Endothelial cell of umbilical vein (primary cell): ENCODE measurements at regions not wholly inside any gene's neighbourhood (a gene's known extent, or its start where the extent isn't known, plus 50 kb on each side); places are given as distances from the start of the nearest gene placed in this dataset.

ENCODE experiments used
- BruUV-seq: library from RNA; stranded (reverse); fragments of 400-500 nt; replicated peaks from 2 replicates; lab custom pipeline; 2021; lab: Mats Ljungman, UMichigan
- CTCF ChIA-PET: fragments of 300-600, 350-600 bp; sonication (Branson Sonifier 250); formaldehyde crosslinking; loops from one replicate; lab custom pipeline; 2021; ENCODE audit warnings: antibody characterized with exemption, inconsistent platforms; lab: Charles Lee
- POLR2A ChIA-PET: fragments of 300-600, 350-600 bp; sonication (Branson Sonifier 250); formaldehyde crosslinking; loops from one replicate; lab custom pipeline; 2021; ENCODE audit warnings: antibody characterized with exemption, inconsistent platforms; lab: Charles Lee
- DNase-seq: peaks from one replicate; pipeline ENCODE4 v3.0.0-alpha.2; 2011; ENCODE audit warnings: low read depth, low spot score
- FAIRE-seq: peaks from 2 replicates; lab custom pipeline; 2011; peaks lifted over from hg19 to GRCh38; lab: Jason Lieb, UNC
- H2AFZ ChIP-seq: 2 replicates; pipeline ENCODE4 v1.6.0; 2012; ENCODE audit warnings: low read depth, low read length, control low read depth, inconsistent platforms
- H3K27ac ChIP-seq: 2 replicates; pipeline ENCODE4 v1.5.1; 2011; ENCODE audit warnings: low read depth, mild to moderate bottlenecking, control low read depth, low read length, moderate library complexity; ENCODE audit not compliant: insufficient read depth
- H3K27me3 ChIP-seq, 2 experiments: 2 replicates each; pipeline versions ENCODE4 v1.6.0 to v1.6.1; 2011; ENCODE audit warnings: low read length in 2 of 2, mixed read lengths in 1 of 2; ENCODE audit not compliant: control insufficient read depth in 2 of 2, insufficient read depth in 2 of 2
- H3K36me3 ChIP-seq, 2 experiments: 2 replicates in 1 of 2; 3 replicates in 1 of 2; pipeline ENCODE4 v1.5.1; 2011; ENCODE audit warnings: low read length in 2 of 2, mild to moderate bottlenecking in 1 of 2, moderate library complexity in 1 of 2; ENCODE audit not compliant: control insufficient read depth in 2 of 2, insufficient read depth in 2 of 2; ENCODE audit errors: extremely low read depth in 1 of 2
- H3K4me1 ChIP-seq: 3 replicates; pipeline ENCODE4 v1.5.1; 2011; ENCODE audit warnings: mild to moderate bottlenecking, low read length; ENCODE audit not compliant: control insufficient read depth, insufficient read depth; ENCODE audit errors: extremely low read depth
- H3K4me2 ChIP-seq: 2 replicates; pipeline ENCODE4 v1.6.1; 2011; ENCODE audit warnings: low read length, control low read depth, mixed read lengths; ENCODE audit not compliant: insufficient read depth
- H3K4me3 ChIP-seq, 3 experiments: fragments of 200-600 bp in 1 of 3; sonication (generic), shearing (Covaris generic) in 1 of 3; replicated peaks in 1 of 3; 2 replicates each; pipeline ENCODE4 v1.5.1; 2011 to 2016; ENCODE audit warnings: control low read depth in 3 of 3, low read length in 3 of 3, mild to moderate bottlenecking in 2 of 3, inconsistent platforms in 1 of 3, low read depth in 1 of 3, moderate library complexity in 1 of 3; ENCODE audit not compliant: insufficient read depth in 1 of 3
- H3K79me2 ChIP-seq: 2 replicates; pipeline ENCODE4 v1.6.0; 2012; ENCODE audit warnings: low read length, inconsistent platforms; ENCODE audit not compliant: control insufficient read depth, insufficient read depth
- H3K9ac ChIP-seq: replicated peaks from 2 replicates; pipeline ENCODE3; 2011; ENCODE audit warnings: low read length, control low read depth; ENCODE audit not compliant: insufficient read depth; ENCODE audit errors: extremely low read depth
- H3K9me1 ChIP-seq: replicated peaks from 3 replicates; pipeline ENCODE4 v1.6.0; 2011; ENCODE audit warnings: mild to moderate bottlenecking, low read length; ENCODE audit not compliant: control insufficient read depth, insufficient read depth; ENCODE audit errors: extremely low read depth
- H3K9me3 ChIP-seq: replicated peaks from 2 replicates; pipeline ENCODE4 v1.5.1; 2012; ENCODE audit warnings: low read length, inconsistent platforms; ENCODE audit not compliant: control insufficient read depth, insufficient read depth
- H4K20me1 ChIP-seq: replicated peaks from 2 replicates; pipeline ENCODE3; 2011; ENCODE audit warnings: mild to moderate bottlenecking, low read length; ENCODE audit not compliant: control insufficient read depth, insufficient read depth; ENCODE audit errors: extremely low read depth
- CTCF ChIP-seq, 2 donors: IDR thresholded peaks; 1 replicate in 1 of 2; 2 replicates in 1 of 2; pipeline ENCODE4 v1.5.1; 2011; ENCODE audit warnings: low read length in 2 of 2, mild to moderate bottlenecking in 2 of 2, moderate library complexity in 2 of 2, control low read depth in 1 of 2, inconsistent platforms in 1 of 2, low read depth in 1 of 2; ENCODE audit not compliant: insufficient read depth in 1 of 2; ENCODE audit errors: extremely low read depth in 1 of 2
- EZH2 ChIP-seq: IDR thresholded peaks from 2 replicates; pipeline ENCODE4 v1.6.1; 2012; ENCODE audit warnings: borderline replicate concordance, low read depth, mild to moderate bottlenecking, moderate library complexity, low read length, inconsistent platforms; ENCODE audit not compliant: severe bottlenecking
- FOS ChIP-seq: IDR thresholded peaks from 2 replicates; pipeline ENCODE4 v1.6.1; 2011; ENCODE audit warnings: mild to moderate bottlenecking, low read length, moderate library complexity, borderline replicate concordance; ENCODE audit not compliant: insufficient read depth
- GATA2 ChIP-seq: IDR thresholded peaks from 2 replicates; pipeline ENCODE4 v1.7.0; 2011; ENCODE audit warnings: low read depth, mild to moderate bottlenecking, moderate library complexity, mixed read lengths, low read length; ENCODE audit not compliant: insufficient read length, insufficient read depth
- JUN ChIP-seq: IDR thresholded peaks from 2 replicates; pipeline ENCODE4 v1.6.1; 2011; ENCODE audit warnings: borderline replicate concordance, low read depth; ENCODE audit not compliant: insufficient read length, insufficient read depth
- MAX ChIP-seq: IDR thresholded peaks from 2 replicates; pipeline ENCODE4 v1.6.1; 2011; ENCODE audit not compliant: insufficient read depth, insufficient read length
- MYC ChIP-seq: IDR thresholded peaks from one replicate; pipeline ENCODE4 v1.6.1; 2011; ENCODE audit warnings: mild to moderate bottlenecking, low read depth, low read length
- POLR2A ChIP-seq: IDR thresholded peaks from 2 replicates; pipeline ENCODE4 v1.6.1; 2012; ENCODE audit warnings: low read depth, mild to moderate bottlenecking, control low read depth, low read length
- POLR2AphosphoS5 ChIP-seq: IDR thresholded peaks from 2 replicates; pipeline ENCODE4 v1.6.1; 2012; ENCODE audit warnings: low read depth, mild to moderate bottlenecking, control low read depth, low read length, moderate library complexity; ENCODE audit not compliant: insufficient read depth
- dilution Hi-C: fragments of 300-500 bp; cut with MboI; formaldehyde crosslinking; loops from one replicate; pipeline ENCODE4 v1.15.0; 2019; ENCODE audit warnings: low sequenced_read_pairs; ENCODE audit not compliant: extremely low pct_ligation_motif_present
- intact Hi-C: fragments of 100-400 bp; cut with micrococcal nuclease; formaldehyde crosslinking; loops from one replicate; pipeline ENCODE4 v1.10.0; 2022

- H3K79me2 ChIP-seq: no peaks in the 10 kb centered on the region
- H2AFZ ChIP-seq: no peak overlapping the region
- intact Hi-C loops (no loop called here), dilution Hi-C loops (no loop called here)
- H3K4me1 ChIP-seq: no peaks in the 10 kb centered on the region
- no TSS peak for BruUV-seq
- no peak overlapping the region for H3K4me2 ChIP-seq
- FAIRE-seq (no peak), DNase-seq (no peak)
- ChIA-PET CTCF (no interaction called here), POLR2A (no interaction called here)
- no peak overlapping the region for H3K9ac ChIP-seq
- H3K27ac ChIP-seq: no peak overlapping the region
- no peaks in the 10 kb centered on the region for H4K20me1 ChIP-seq
- no peaks in the 10 kb centered on the region for H3K9me1 ChIP-seq
- no peaks in the 10 kb centered on the region for H3K36me3 ChIP-seq
- no peak overlapping the region for H3K4me3 ChIP-seq
- TF ChIP-seq MAX: no peak
- TF ChIP-seq POLR2A: no peak
- TF ChIP-seq FOS: no peak
- TF ChIP-seq GATA2: no peak
- TF ChIP-seq EZH2: no peak
- no peak for TF ChIP-seq MYC
- TF ChIP-seq POLR2AphosphoS5: no peak
- TF ChIP-seq JUN: no peak
- no peak for TF ChIP-seq CTCF (IDR thresholded peaks at IDR 0.05; ENCODE audit: extremely low read depth in 1 of 2, insufficient read depth in 1 of 2, low read depth in 1 of 2, low read length in 2 of 2)
- H3K27me3 ChIP-seq: no peaks in the 10 kb centered on the region
- no peaks in the 10 kb centered on the region for H3K9me3 ChIP-seq
These were observed 187.9 kb upstream of the ZEB2 start for GRCh38 chr2:144707736-144708326.
